SK-N-SH (cell line): ENCODE measurements at regions not wholly inside any gene's neighbourhood (a gene's known extent, or its start where the extent isn't known, plus 50 kb on each side); places are given as distances from the start of the nearest gene placed in this dataset.

Source experiments
- CTCF ChIA-PET: fragments of 300-600, 350-600 bp; formaldehyde crosslinking; extraction: SDS; loops from one replicate; lab custom pipeline; 2021; lab: Yijun Ruan, JAX
- POLR2A ChIA-PET: fragments of 350-600 bp; sonication (Branson Sonifier 250); formaldehyde crosslinking; extraction: SDS; loops from one replicate; lab custom pipeline; 2020; ENCODE audit warnings: antibody characterized with exemption, inconsistent platforms; lab: Yijun Ruan, JAX
- DNase-seq: peaks from one replicate; pipeline ENCODE4 v3.0.0; 2012
- H2AFZ ChIP-seq: fragments of 200-600 bp; sonication (generic); 2 replicates; pipeline ENCODE4 v1.8.1; 2016; ENCODE audit warnings: antibody characterized with exemption, mild to moderate bottlenecking, low read depth
- H3F3A ChIP-seq: fragments of 200-600 bp; sonication (generic); replicated peaks from 2 replicates; pipeline ENCODE3; 2016; ENCODE audit warnings: antibody characterized with exemption, mild to moderate bottlenecking; ENCODE audit not compliant: insufficient read depth
- H3K27ac ChIP-seq, 2 experiments: fragments of 200-500 bp in 1 of 2; fragments of 200-600 bp in 1 of 2; sonication (Bioruptor generic) in 1 of 2; sonication (generic), shearing (Covaris generic) in 1 of 2; 2 replicates each; pipeline versions ENCODE4 v1.5.1 to v1.6.1; 2014 to 2016; ENCODE audit warnings: low read depth in 2 of 2, inconsistent platforms in 1 of 2, low read length in 1 of 2, mild to moderate bottlenecking in 1 of 2, mixed read lengths in 1 of 2
- H3K27me3 ChIP-seq: fragments of 200-600 bp; sonication (generic), shearing (Covaris generic); 2 replicates; pipeline ENCODE4 v1.6.1; 2016; ENCODE audit warnings: mixed run types; ENCODE audit not compliant: insufficient read depth
- H3K36me3 ChIP-seq, 2 experiments: fragments of 200-500 bp in 1 of 2; fragments of 200-600 bp in 1 of 2; sonication (Bioruptor generic) in 1 of 2; sonication (generic) in 1 of 2; replicated peaks in 1 of 2; 2 replicates each; pipeline versions ENCODE3 to v1.5.1; 2014 to 2016; ENCODE audit warnings: low read length in 1 of 2, mild to moderate bottlenecking in 1 of 2; ENCODE audit not compliant: insufficient read depth in 2 of 2, control insufficient read depth in 1 of 2
- H3K4me1 ChIP-seq, 2 experiments: fragments of 200-500 bp in 1 of 2; fragments of 200-600 bp in 1 of 2; sonication (Bioruptor generic) in 1 of 2; sonication (generic), shearing (Covaris generic) in 1 of 2; 2 replicates each; pipeline versions ENCODE4 v1.5.1 to v1.6.1; 2014 to 2016; ENCODE audit warnings: low read depth in 1 of 2, low read length in 1 of 2, mixed run types in 1 of 2; ENCODE audit not compliant: insufficient read depth in 2 of 2, control insufficient read depth in 1 of 2
- H3K4me2 ChIP-seq: fragments of 200-600 bp; sonication (generic), shearing (Covaris generic); 2 replicates; pipeline ENCODE4 v1.6.1; 2017; ENCODE audit warnings: mixed run types
- H3K4me3 ChIP-seq, 2 experiments: fragments of 200-500 bp in 1 of 2; fragments of 200-600 bp in 1 of 2; sonication (Bioruptor generic) in 1 of 2; sonication (generic), shearing (Covaris generic) in 1 of 2; 2 replicates each; pipeline versions ENCODE4 v1.5.1 to v1.8.1; 2014 to 2016; ENCODE audit warnings: low read depth in 2 of 2, inconsistent platforms in 1 of 2, low read length in 1 of 2, mild to moderate bottlenecking in 1 of 2, mixed read lengths in 1 of 2, moderate library complexity in 1 of 2
- H3K79me2 ChIP-seq: fragments of 200-600 bp; sonication (generic); 2 replicates; pipeline ENCODE4 v1.8.1; 2017; ENCODE audit warnings: mild to moderate bottlenecking; ENCODE audit not compliant: insufficient read depth
- H3K9ac ChIP-seq: fragments of 200-600 bp; sonication (generic); 2 replicates; pipeline ENCODE4 v1.6.1; 2017; ENCODE audit warnings: mixed run types
- H3K9me2 ChIP-seq: fragments of 200-600 bp; sonication (generic); 2 replicates; pipeline ENCODE4 v1.6.1; 2017; ENCODE audit warnings: mixed run types
- H3K9me3 ChIP-seq: fragments of 200-600 bp; sonication (generic); 2 replicates; pipeline ENCODE4 v1.6.1; 2017; ENCODE audit warnings: mixed run types, mild to moderate bottlenecking, moderate library complexity
- H4K20me1 ChIP-seq: fragments of 200-600 bp; sonication (generic); 2 replicates; pipeline ENCODE4 v1.6.1; 2017; ENCODE audit warnings: mild to moderate bottlenecking, mixed run types; ENCODE audit not compliant: insufficient read depth
- CTCF ChIP-seq: fragments of 200-600 bp; sonication (generic); IDR thresholded peaks from 2 replicates; pipeline ENCODE4 v1.6.1; 2017; ENCODE audit warnings: antibody characterized with exemption, mild to moderate bottlenecking, moderate library complexity
- EP300 ChIP-seq, 2 experiments: IDR thresholded peaks; 2 replicates each; pipeline versions ENCODE4 v1.4.0 to v1.6.1; 2012; ENCODE audit warnings: borderline replicate concordance in 1 of 2, low read depth in 1 of 2, low read length in 1 of 2
- EZH2phosphoT487 ChIP-seq: fragments of 200-600 bp; sonication (generic); IDR thresholded peaks from 2 replicates; pipeline ENCODE4 v1.6.1; 2017; ENCODE audit warnings: low read depth, mixed run types, mild to moderate bottlenecking, antibody characterized with exemption, moderate library complexity, borderline replicate concordance
- FOXM1 ChIP-seq: IDR thresholded peaks from 2 replicates; pipeline ENCODE4 v1.4.0; 2012; ENCODE audit warnings: low read depth, mild to moderate bottlenecking
- GABPA ChIP-seq: IDR thresholded peaks from 2 replicates; pipeline ENCODE4 v1.4.0; 2012; ENCODE audit warnings: low read depth, mild to moderate bottlenecking
- JUND ChIP-seq: IDR thresholded peaks from 2 replicates; pipeline ENCODE4 v1.4.0; 2012
- NFIC ChIP-seq: IDR thresholded peaks from 2 replicates; pipeline ENCODE4 v1.4.0; 2012; ENCODE audit warnings: borderline replicate concordance
- NRF1 ChIP-seq: IDR thresholded peaks from 2 replicates; pipeline ENCODE4 v1.6.1; 2012; ENCODE audit warnings: low read depth, mild to moderate bottlenecking, low read length
- POLR2AphosphoS5 ChIP-seq: IDR thresholded peaks from 2 replicates; pipeline ENCODE4 v1.6.1; 2012; ENCODE audit warnings: low read depth, low read length
- RFX5 ChIP-seq: IDR thresholded peaks from 2 replicates; pipeline ENCODE4 v1.6.1; 2012; ENCODE audit warnings: mild to moderate bottlenecking, improper control_type of control experiment, low read length
- TCF12 ChIP-seq: IDR thresholded peaks from 2 replicates; pipeline ENCODE4 v1.4.0; 2012
- WGBS: methylation state at CpG from one replicate; pipeline ENCODE4 v1.1.6; 2017; ENCODE audit warnings: low lambda C conversion rate; 5-methylcytosine and 5-hydroxymethylcytosine counted together
- TF ChIP-seq, protein P1 (sequence below): IDR thresholded peaks from 2 replicates; pipeline ENCODE4; 2012
- TF ChIP-seq, protein P2 (sequence below): IDR thresholded peaks from 2 replicates; pipeline ENCODE4 v1.6.1; 2012; ENCODE audit warnings: mild to moderate bottlenecking, low read depth, low read length, moderate library complexity

DNA sequence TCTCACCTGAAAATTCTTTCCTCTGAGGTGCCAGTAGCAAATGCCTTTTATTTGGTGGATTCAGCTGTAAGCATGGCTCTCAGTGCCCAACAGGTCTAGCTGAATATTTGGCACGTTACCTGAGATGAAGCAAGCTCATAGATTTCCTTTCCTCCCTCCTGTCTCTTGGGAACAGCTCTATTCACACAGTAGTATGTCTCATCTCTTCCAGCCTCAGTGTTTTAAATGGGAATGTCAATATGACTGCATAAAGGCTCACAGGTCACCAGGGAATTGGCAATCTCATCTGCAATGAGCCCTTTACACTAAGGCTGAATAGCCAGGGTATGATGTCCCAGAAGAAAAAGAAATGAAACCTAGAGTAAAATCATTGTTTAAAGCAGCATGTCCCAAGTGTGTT is 733.5 kb downstream of the NTRK3 start:
- no peaks in the 10 kb centered on the region for H3K9me3 ChIP-seq
- no peak overlapping the region for H3K27ac ChIP-seq
- no peak overlapping the region for H3K4me3 ChIP-seq
- H3K9ac ChIP-seq = no peak overlapping the region
- no peaks in the 10 kb centered on the region for H3K9me2 ChIP-seq
- H3K4me2 ChIP-seq = no peak overlapping the region
- WGBS = 35% methylated on average over 1 of the region's 1 CpG
- no peak overlapping the region for H2AFZ ChIP-seq
- no peaks in the 10 kb centered on the region for H3K4me1 ChIP-seq
- no peaks in the 10 kb centered on the region for H3K36me3 ChIP-seq
- no peaks in the 10 kb centered on the region for H3K27me3 ChIP-seq
- no peaks in the 10 kb centered on the region for H4K20me1 ChIP-seq
- no peaks in the 10 kb centered on the region for H3K79me2 ChIP-seq
- TF ChIP-seq GABPA (no peak), EP300 (IDR thresholded peaks at IDR 0.05; ENCODE audit: borderline replicate concordance in 1 of 2, low read depth in 1 of 2, low read length in 1 of 2) (no peak)
- CTCF ChIA-PET = interaction anchor here (0.7 kb wide), 1 partner anchor 19 kb away, joined by 3 read pairs; no protein-coding TSS in a partner anchor
- H3F3A ChIP-seq = no peaks in the 10 kb centered on the region
- no peak for DNase-seq
- POLR2A ChIA-PET = no interaction called here

GRCh38 chr15:87518957-87519356 is 737.6 kb downstream of the NTRK3 start:
- DNase-seq = no peak
- no peaks in the 10 kb centered on the region for H4K20me1 ChIP-seq
- CTCF ChIA-PET = interaction anchor here (1.4 kb wide), 1 partner anchor 12 kb away, joined by 3 read pairs; no protein-coding TSS in a partner anchor
- no peak overlapping the region for H3K9ac ChIP-seq
- H3K9me3 ChIP-seq = no peaks in the 10 kb centered on the region
- no peaks in the 10 kb centered on the region for H3K36me3 ChIP-seq
- POLR2A ChIA-PET = no interaction called here
- H3K27me3 ChIP-seq = no peaks in the 10 kb centered on the region
- no peaks in the 10 kb centered on the region for H3K4me1 ChIP-seq
- no peak overlapping the region for H2AFZ ChIP-seq
- no peak overlapping the region for H3K27ac ChIP-seq
- no peaks in the 10 kb centered on the region for H3K9me2 ChIP-seq
- H3K4me2 ChIP-seq = no peak overlapping the region
- 33% methylated on average over 3 of the region's 3 CpGs for WGBS
- no peaks in the 10 kb centered on the region for H3F3A ChIP-seq
- TF ChIP-seq NRF1 (no peak), CTCF (no peak), NFIC (no peak), RFX5 (no peak), TCF12 (no peak), GABPA (no peak), JUND (no peak), POLR2AphosphoS5 (no peak), FOXM1 (no peak), EZH2phosphoT487 (no peak)
- TF ChIP-seq, protein P1, sequence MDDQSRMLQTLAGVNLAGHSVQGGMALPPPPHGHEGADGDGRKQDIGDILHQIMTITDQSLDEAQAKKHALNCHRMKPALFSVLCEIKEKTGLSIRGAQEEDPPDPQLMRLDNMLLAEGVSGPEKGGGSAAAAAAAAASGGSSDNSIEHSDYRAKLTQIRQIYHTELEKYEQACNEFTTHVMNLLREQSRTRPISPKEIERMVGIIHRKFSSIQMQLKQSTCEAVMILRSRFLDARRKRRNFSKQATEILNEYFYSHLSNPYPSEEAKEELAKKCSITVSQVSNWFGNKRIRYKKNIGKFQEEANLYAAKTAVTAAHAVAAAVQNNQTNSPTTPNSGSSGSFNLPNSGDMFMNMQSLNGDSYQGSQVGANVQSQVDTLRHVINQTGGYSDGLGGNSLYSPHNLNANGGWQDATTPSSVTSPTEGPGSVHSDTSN = no peak
- TF ChIP-seq, protein P2, sequence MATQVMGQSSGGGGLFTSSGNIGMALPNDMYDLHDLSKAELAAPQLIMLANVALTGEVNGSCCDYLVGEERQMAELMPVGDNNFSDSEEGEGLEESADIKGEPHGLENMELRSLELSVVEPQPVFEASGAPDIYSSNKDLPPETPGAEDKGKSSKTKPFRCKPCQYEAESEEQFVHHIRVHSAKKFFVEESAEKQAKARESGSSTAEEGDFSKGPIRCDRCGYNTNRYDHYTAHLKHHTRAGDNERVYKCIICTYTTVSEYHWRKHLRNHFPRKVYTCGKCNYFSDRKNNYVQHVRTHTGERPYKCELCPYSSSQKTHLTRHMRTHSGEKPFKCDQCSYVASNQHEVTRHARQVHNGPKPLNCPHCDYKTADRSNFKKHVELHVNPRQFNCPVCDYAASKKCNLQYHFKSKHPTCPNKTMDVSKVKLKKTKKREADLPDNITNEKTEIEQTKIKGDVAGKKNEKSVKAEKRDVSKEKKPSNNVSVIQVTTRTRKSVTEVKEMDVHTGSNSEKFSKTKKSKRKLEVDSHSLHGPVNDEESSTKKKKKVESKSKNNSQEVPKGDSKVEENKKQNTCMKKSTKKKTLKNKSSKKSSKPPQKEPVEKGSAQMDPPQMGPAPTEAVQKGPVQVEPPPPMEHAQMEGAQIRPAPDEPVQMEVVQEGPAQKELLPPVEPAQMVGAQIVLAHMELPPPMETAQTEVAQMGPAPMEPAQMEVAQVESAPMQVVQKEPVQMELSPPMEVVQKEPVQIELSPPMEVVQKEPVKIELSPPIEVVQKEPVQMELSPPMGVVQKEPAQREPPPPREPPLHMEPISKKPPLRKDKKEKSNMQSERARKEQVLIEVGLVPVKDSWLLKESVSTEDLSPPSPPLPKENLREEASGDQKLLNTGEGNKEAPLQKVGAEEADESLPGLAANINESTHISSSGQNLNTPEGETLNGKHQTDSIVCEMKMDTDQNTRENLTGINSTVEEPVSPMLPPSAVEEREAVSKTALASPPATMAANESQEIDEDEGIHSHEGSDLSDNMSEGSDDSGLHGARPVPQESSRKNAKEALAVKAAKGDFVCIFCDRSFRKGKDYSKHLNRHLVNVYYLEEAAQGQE = no peak
- H3K4me3 ChIP-seq = no peak overlapping the region
- no peaks in the 10 kb centered on the region for H3K79me2 ChIP-seq
